ENCODE measurements at regions not wholly inside any gene's neighbourhood (a gene's known extent, or its start where the extent isn't known, plus 50 kb on each side); places are given as distances from the start of the nearest gene placed in this dataset.

DNA sequence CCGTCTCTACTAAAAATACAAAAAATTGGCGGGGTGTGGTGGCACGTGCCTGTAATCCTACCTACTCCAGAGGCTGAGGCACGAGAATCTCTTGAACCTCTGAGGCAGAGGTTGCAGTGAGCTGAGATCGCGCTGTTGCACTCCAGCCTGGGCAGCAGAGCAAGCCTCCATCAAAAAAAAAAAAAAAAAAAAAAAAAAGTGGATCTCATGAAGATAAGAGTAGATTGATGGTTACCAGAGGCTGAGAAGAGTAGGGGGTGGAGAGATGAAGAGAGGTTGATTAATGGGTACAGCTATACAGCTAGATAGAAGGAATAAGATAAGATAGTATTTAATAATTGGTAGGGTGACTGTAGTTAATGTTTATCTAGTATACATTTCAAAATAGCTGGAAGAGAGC lies 65.9 kb upstream of the LRRC3B start:
- TF ChIP-seq FOXA2 (IDR thresholded peaks at IDR 0.05) (no peak), JUND (IDR thresholded peaks at IDR 0.05) (no peak), RXRA (IDR thresholded peaks at IDR 0.05) (no peak), YY1 (IDR thresholded peaks at IDR 0.05) (no peak), SP1 (IDR thresholded peaks at IDR 0.05) (no peak), RAD21 (IDR thresholded peaks at IDR 0.05) (no peak), HNF4G (IDR thresholded peaks at IDR 0.05) (no peak), EGR1 (IDR thresholded peaks at IDR 0.05; ENCODE audit: low read depth in 2 of 2) (no peak), FOXA1 (IDR thresholded peaks at IDR 0.05) (no peak)
- TF ChIP-seq, protein P1, sequence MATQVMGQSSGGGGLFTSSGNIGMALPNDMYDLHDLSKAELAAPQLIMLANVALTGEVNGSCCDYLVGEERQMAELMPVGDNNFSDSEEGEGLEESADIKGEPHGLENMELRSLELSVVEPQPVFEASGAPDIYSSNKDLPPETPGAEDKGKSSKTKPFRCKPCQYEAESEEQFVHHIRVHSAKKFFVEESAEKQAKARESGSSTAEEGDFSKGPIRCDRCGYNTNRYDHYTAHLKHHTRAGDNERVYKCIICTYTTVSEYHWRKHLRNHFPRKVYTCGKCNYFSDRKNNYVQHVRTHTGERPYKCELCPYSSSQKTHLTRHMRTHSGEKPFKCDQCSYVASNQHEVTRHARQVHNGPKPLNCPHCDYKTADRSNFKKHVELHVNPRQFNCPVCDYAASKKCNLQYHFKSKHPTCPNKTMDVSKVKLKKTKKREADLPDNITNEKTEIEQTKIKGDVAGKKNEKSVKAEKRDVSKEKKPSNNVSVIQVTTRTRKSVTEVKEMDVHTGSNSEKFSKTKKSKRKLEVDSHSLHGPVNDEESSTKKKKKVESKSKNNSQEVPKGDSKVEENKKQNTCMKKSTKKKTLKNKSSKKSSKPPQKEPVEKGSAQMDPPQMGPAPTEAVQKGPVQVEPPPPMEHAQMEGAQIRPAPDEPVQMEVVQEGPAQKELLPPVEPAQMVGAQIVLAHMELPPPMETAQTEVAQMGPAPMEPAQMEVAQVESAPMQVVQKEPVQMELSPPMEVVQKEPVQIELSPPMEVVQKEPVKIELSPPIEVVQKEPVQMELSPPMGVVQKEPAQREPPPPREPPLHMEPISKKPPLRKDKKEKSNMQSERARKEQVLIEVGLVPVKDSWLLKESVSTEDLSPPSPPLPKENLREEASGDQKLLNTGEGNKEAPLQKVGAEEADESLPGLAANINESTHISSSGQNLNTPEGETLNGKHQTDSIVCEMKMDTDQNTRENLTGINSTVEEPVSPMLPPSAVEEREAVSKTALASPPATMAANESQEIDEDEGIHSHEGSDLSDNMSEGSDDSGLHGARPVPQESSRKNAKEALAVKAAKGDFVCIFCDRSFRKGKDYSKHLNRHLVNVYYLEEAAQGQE (IDR thresholded peaks at IDR 0.05) = no peak
- TF ChIP-seq, protein P2, sequence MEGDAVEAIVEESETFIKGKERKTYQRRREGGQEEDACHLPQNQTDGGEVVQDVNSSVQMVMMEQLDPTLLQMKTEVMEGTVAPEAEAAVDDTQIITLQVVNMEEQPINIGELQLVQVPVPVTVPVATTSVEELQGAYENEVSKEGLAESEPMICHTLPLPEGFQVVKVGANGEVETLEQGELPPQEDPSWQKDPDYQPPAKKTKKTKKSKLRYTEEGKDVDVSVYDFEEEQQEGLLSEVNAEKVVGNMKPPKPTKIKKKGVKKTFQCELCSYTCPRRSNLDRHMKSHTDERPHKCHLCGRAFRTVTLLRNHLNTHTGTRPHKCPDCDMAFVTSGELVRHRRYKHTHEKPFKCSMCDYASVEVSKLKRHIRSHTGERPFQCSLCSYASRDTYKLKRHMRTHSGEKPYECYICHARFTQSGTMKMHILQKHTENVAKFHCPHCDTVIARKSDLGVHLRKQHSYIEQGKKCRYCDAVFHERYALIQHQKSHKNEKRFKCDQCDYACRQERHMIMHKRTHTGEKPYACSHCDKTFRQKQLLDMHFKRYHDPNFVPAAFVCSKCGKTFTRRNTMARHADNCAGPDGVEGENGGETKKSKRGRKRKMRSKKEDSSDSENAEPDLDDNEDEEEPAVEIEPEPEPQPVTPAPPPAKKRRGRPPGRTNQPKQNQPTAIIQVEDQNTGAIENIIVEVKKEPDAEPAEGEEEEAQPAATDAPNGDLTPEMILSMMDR (IDR thresholded peaks at IDR 0.05; ENCODE audit: low read depth, low read length, missing input control) = no peak
- TF ChIP-seq, protein P3, sequence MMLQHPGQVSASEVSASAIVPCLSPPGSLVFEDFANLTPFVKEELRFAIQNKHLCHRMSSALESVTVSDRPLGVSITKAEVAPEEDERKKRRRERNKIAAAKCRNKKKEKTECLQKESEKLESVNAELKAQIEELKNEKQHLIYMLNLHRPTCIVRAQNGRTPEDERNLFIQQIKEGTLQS (IDR thresholded peaks at IDR 0.05) = no peak

All from liver (tissue), 3 donors.